PFSK-1 (cell line): ENCODE measurements at regions not wholly inside any gene's neighbourhood (a gene's known extent, or its start where the extent isn't known, plus 50 kb on each side); places are given as distances from the start of the nearest gene placed in this dataset.

ENCODE experiments used
- POLR2AphosphoS5 ChIP-seq: IDR thresholded peaks from 2 replicates; pipeline ENCODE4 v1.6.1; 2012; ENCODE audit warnings: low read depth, mild to moderate bottlenecking, control low read depth, low read length, moderate library complexity
- REST ChIP-seq, 2 experiments: IDR thresholded peaks; 2 replicates each; pipeline versions ENCODE4 v1.6.1 to v1.8.0; 2011 to 2012; ENCODE audit warnings: low read depth in 2 of 2, low read length in 2 of 2, control low read depth in 1 of 2, inconsistent platforms in 1 of 2, mild to moderate bottlenecking in 1 of 2, moderate library complexity in 1 of 2; ENCODE audit not compliant: insufficient read depth in 1 of 2
- TAF1 ChIP-seq: IDR thresholded peaks from 2 replicates; pipeline ENCODE4 v1.6.1; 2012; ENCODE audit warnings: low read length, control low read depth, borderline replicate concordance; ENCODE audit not compliant: insufficient read depth

GRCh38 chr5:82754759-82755158 lies 322.4 kb downstream of the TMEM167A start:
- TF ChIP-seq REST (IDR thresholded peaks at IDR 0.05; ENCODE audit: insufficient read depth in 1 of 2, low read depth in 2 of 2, low read length in 2 of 2) (no peak), POLR2AphosphoS5 (no peak), TAF1 (no peak)
